GM21515 (cell line): ENCODE measurements at regions not wholly inside any gene's neighbourhood (a gene's known extent, or its start where the extent isn't known, plus 50 kb on each side); places are given as distances from the start of the nearest gene placed in this dataset.
"Not testable (repeated sequence)": the region's sequence is repeated elsewhere in the genome, so short reads cannot be mapped to it uniquely, and the experiment has no call there.

Source experiments
- ATAC-seq: cut with Tn5 transposase; IDR thresholded peaks from one replicate; pipeline ENCODE4 v1.9.1; 2021; ENCODE audit not compliant: unreplicated experiment

DNA sequence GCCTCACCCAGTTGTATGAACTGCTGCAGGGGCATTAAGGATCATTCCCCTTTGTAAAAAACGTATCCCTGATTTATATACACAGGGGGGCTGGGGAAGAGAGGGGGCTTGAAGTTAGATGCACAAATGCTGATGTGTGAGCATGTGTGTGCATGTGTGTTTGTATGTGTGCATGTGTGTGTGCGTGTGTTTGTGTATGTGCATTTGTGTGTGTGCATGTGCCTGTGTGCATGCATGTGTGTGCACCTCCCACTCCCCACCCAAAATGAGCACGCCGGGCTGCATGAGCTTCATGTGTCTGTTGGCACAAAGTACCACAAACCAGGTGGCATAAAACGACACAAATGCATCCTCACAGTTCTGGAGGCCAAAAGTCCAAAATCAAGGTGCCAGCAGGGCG is 1315.2 kb downstream of the TBC1D22A start:
- no peak for ATAC-seq

DNA sequence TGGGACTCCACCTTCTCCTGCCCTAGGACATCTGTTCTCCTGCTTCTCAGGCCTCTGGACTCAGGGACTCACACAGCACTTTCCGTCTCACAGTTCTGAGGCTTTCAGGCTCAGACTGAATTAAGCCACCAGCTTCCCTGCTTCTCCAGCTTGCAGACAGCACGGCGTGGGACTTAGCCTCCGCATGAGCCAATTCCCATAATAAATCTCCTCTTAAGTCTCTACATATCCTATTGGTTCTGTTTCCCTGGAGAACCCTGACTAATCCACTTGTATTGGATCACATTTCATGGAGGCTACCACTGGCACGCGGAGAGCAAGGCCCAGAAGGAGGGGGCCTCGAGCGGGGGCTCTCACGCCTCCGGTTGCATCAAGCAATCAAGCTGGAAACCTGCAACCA is 1313.6 kb downstream of the TBC1D22A start:
- no peak for ATAC-seq

DNA sequence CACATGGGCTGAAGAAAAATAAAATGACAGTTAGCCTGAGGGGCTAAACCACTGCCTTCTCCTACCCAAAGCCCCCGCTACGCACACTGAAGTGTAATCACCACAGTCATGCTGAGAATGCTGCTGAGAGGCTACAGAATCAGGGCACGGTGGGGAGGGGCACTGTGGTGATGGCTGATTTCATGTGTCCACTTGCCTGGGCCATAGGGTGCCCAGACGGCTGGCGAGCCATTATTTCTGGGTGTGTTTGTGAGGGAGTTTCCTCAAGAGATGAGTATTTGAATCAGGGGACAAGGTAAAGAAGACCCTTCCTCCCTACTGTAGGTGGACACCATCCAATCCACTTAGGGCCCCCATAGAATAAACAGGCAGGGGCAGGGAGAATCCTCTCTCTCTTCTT is 1313.2 kb downstream of the TBC1D22A start:
- no peak for ATAC-seq

GRCh38 chr22:48072777-48073176 is 1310.3 kb downstream of the TBC1D22A start:
- no peak for ATAC-seq

- ATAC-seq = no peak
These were observed 1309.4 kb downstream of the TBC1D22A start for GRCh38 chr22:48071828-48072227.

DNA sequence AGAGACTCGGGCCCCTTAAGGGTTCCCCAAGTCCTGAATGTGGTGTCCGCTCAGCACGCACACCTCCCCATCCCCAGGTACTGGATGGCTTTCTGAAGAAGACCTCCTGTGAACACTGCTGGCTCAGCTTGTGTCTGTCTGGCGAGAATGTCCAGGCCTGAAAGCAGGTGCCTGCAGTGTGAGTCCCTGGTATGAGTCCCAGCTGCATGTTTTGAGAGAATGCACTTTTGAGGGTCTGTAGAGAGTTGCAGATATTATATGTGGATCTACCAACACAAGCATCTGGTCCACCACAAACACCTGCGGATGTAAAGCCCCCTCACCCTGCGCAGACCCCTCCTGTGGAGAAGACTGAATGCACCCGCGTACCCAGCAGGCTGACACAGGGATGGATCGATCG is 1308.9 kb downstream of the TBC1D22A start:
- ATAC-seq = no peak

DNA sequence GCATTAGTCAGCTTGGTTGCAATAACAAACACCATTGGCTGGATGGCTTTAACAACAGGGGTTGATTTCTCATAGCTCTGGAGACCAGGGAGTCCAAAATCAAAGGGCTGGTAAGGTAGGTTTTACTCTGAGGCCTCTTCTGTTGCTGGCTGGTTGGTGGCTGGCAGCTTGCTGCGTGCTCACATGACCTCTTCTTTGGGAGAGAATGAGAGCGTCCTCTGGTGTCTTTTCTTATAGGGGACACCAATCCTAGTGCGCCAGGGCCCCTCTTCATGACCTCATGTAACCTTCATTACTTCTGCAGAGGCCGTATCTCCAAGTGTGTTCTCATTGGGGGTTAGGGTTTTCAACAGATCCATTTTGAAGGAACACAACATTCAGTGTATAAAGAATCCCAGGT is 1308.3 kb downstream of the TBC1D22A start:
- ATAC-seq = no peak

DNA sequence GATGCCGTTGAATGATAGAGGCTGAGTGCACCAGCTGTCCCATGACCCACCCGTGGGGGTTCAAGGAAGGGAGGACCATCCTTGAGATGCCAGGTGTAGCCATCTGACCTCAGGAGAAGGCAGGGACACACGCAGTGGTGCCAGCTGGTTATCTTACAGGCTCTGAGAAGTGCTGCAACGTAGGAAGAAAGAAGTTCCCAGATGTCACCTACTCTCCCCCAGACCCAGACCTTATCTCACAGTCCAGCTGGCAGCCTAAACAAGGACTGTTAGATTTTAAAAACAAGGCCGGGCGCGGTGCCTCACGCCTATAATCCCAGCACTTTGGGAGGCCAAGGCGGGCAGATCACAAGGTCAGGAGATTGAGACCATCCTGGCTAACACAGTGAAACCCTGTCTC is 1307.6 kb downstream of the TBC1D22A start:
- no peak for ATAC-seq

DNA sequence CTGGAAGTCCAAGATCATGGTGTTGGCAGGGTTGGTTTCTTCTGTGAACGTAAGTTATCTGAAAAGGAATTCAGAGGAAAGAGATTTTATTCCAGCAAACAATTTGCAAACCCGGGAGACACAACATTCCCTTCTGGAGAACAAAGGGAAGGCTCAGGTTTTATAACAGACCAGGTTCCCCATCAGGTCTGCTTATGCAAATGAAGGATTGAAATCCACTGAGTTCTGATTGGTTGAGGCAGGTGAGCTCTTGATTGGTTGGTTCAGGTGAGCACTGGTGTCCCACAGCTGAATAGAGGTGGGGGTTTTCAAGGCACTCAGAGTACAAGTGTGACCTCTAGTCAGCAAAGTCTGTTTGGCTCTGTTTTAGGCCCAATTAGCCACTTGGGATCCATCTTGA is 1306.8 kb downstream of the TBC1D22A start:
- ATAC-seq = no peak

- no peak for ATAC-seq
These were observed 1306.0 kb downstream of the TBC1D22A start for GRCh38 chr22:48068323-48068885.

GRCh38 chr22:48065892-48066291 is 1303.4 kb downstream of the TBC1D22A start:
- no peak for ATAC-seq

GRCh38 chr22:48061726-48062125 is 1299.3 kb downstream of the TBC1D22A start:
- ATAC-seq = no peak

GRCh38 chr22:48060266-48060665 is 1297.8 kb downstream of the TBC1D22A start:
- no peak for ATAC-seq

- not testable (repeated sequence) for ATAC-seq
These were observed 1297.1 kb downstream of the TBC1D22A start for GRCh38 chr22:48059521-48059920.

GRCh38 chr22:48057116-48057835 is 1294.8 kb downstream of the TBC1D22A start:
- ATAC-seq = no peak

DNA sequence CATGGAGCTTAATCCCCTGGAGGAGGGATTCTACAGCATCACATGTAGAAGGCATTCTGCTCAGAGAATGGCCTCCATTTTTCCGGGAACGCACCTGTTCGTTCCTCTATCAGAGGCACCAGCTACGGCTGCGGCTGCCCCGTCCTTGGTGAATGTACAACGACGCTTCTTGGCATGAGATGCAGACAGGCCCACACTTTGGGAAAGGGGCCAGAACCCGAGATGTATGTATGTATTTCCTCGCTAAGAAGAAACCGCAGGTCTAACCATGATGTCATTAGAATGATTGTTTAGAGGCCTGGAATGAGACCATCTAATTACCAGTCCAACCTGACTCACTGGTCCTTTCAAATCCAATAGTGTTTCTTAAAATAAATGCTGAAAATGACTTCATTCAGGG is 1293.4 kb downstream of the TBC1D22A start:
- no peak for ATAC-seq

- ATAC-seq = no peak
These were observed 1292.7 kb downstream of the TBC1D22A start for GRCh38 chr22:48055185-48055584.

DNA sequence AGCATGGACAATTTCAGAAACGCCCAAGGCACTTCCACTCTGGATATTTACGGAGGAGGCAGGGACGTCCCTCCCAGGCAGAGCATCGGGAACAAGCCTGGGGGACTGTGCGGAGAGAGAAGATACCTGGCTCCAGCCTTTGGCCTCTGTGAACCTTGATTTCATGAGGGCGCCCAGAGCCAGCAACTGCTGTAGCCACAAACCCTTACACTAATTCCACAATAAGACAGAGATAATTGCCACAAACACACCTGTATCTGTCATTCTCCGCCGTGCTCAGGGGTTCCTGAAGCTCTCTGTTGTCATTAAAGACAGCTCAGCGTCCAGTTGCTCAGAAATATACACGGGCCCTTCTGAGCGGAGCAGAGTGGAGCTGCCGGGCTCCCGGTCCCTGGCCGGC is 1292.1 kb downstream of the TBC1D22A start:
- no peak for ATAC-seq

DNA sequence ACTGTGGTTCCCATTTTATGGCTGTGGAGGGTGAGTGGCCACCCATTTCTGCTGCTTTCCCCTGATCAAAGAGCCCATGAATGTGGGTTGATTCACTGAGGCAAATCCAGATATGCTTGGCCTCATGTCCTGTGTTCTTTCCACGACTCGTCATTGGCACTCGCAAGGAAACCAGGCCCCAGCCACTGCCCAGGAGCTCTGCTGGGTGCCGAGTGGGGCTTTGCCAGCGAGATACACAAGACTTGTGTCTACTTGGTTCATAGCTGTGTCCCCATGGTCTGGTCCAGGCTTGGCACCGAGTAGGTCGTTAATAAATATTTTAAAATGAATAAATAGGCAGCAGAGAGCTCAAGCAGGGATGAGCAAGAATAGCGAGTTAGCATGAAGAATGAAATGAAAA is 1291.5 kb downstream of the TBC1D22A start:
- no peak for ATAC-seq

GRCh38 chr22:48053486-48053885 is 1291.0 kb downstream of the TBC1D22A start:
- ATAC-seq = no peak

DNA sequence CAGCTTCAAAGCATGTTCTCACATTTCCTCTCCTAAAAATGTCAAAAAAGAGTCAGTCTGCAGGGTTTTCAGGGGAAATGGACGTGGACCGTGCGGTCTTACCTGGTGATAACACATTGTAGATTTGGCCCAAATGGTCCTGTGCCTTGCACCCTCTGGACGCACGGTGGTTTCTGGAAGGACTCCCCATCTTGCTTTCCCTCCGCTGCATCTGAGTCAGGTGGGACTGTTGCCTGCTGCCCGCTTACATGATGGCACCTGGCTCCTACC is 1290.1 kb downstream of the TBC1D22A start:
- no peak for ATAC-seq

DNA sequence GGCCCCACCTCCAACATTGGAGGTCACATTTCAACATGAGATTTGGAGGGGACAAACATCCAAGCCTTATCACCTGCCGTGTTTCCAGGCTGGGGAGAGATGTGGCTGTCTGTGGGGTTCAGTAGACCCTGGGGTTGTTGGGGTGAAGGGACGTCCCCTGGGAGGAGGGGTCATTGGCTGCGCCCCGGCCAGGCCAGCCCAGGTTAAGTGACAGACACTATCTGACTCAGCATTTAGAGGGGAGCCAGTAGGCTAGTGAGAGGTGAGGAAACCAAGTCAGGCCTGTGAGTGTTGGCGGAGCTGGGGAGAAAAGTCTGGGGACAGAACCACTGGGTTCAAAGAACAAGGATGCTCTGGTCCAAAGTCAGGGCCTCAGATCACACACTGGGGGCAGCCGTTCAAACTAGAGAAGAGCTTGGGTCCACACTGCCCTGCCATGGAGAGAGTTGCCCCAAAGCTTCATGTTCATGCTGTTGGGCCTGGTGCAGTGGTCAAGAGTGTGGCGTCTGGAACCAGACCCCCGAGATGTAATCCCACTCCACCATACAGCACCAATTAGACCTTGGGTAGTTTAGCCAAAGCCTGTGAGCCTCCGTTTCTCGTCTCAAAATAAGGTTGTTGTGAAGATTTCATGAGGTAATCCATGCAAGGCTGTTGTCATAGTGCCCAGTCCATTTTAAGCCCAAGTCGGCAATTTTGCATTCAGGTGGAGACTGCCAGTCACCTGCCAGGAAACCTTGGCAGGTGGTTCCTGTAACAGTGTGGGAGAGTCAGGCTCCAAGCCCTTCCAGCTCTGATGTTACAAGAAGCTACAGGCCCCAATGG is 1289.6 kb downstream of the TBC1D22A start:
- ATAC-seq = no peak
